K562 (cell line): ENCODE measurements at regions not wholly inside any gene's neighbourhood (a gene's known extent, or its start where the extent isn't known, plus 50 kb on each side); places are given as distances from the start of the nearest gene placed in this dataset.

ENCODE experiments used
- ATAC-seq: fragments of 200-7000 bp; cut with Tn5 transposase; 3 replicates; pipeline ENCODE4 v1.9.1; 2020; ENCODE audit warnings: moderate library complexity
- BruUV-seq: library from RNA; stranded (reverse); fragments of 400-500 nt; replicated peaks from 2 replicates; lab custom pipeline; 2021; lab: Mats Ljungman, UMichigan
- CTCF ChIA-PET: fragments of 300-600 bp; formaldehyde crosslinking; extraction: SDS; loops from one replicate; lab custom pipeline; 2021; ENCODE audit warnings: low intra/inter-chr PET ratio; lab: Yijun Ruan, JAX
- POLR2A ChIA-PET: fragments of 300-600, 350-650 bp; sonication (Branson Sonifier 250); formaldehyde crosslinking; extraction: SDS; loops from one replicate; lab custom pipeline; 2021; ENCODE audit warnings: antibody characterized with exemption, inconsistent platforms; lab: Yijun Ruan, JAX
- DNase-seq, 4 experiments: peaks; one replicate each; pipeline versions ENCODE4 v3.0.0 to v3.0.0-alpha.2; 2011 to 2018; ENCODE audit warnings: low spot score in 3 of 4, mixed read lengths in 3 of 4; ENCODE audit errors: extremely low read depth in 1 of 4
- FAIRE-seq: peaks from 2 replicates; lab custom pipeline; 2011; peaks lifted over from hg19 to GRCh38; lab: Jason Lieb, UNC
- H2AFZ ChIP-seq: 2 replicates; pipeline ENCODE4 v1.6.0; 2011; ENCODE audit warnings: low read depth, low read length, control low read depth, inconsistent platforms
- H3K27ac ChIP-seq: fragments of 200-600 bp; 3 replicates; pipeline ENCODE4 v1.8.0; 2011; ENCODE audit warnings: low read depth, mild to moderate bottlenecking, control low read depth, inconsistent platforms, low read length, moderate library complexity, mixed read lengths; ENCODE audit errors: extremely low read depth
- H3K27me3 ChIP-seq, 2 experiments: fragments of 300-600 bp in 1 of 2; 2 replicates in 1 of 2; 3 replicates in 1 of 2; pipeline versions ENCODE4 v1.6.0 to v1.8.0; 2011; ENCODE audit warnings: inconsistent platforms in 2 of 2, low read length in 2 of 2, mild to moderate bottlenecking in 1 of 2, mixed read lengths in 1 of 2, moderate library complexity in 1 of 2; ENCODE audit not compliant: control insufficient read depth in 2 of 2, insufficient read depth in 2 of 2
- H3K36me3 ChIP-seq: fragments of 300-600 bp; 3 replicates; pipeline ENCODE4 v1.8.0; 2011; ENCODE audit warnings: mild to moderate bottlenecking, low read length, inconsistent platforms; ENCODE audit not compliant: control insufficient read depth, insufficient read depth
- H3K4me1 ChIP-seq, 2 experiments: fragments of 200-600 bp in 1 of 2; replicated peaks in 1 of 2; 2 replicates in 1 of 2; 3 replicates in 1 of 2; pipeline versions ENCODE4 v1.5.1 to v1.8.0; 2011; ENCODE audit warnings: inconsistent platforms in 2 of 2, low read length in 2 of 2, mild to moderate bottlenecking in 1 of 2, mixed read lengths in 1 of 2, moderate library complexity in 1 of 2; ENCODE audit not compliant: control insufficient read depth in 2 of 2, insufficient read depth in 2 of 2
- H3K4me2 ChIP-seq: 2 replicates; pipeline ENCODE4 v1.6.1; 2011; ENCODE audit warnings: low read length, control low read depth, inconsistent platforms, mixed read lengths; ENCODE audit not compliant: insufficient read depth
- H3K4me3 ChIP-seq: fragments of 200-600 bp; sonication (generic), shearing (Covaris generic); 2 replicates; pipeline ENCODE4 v1.5.1; 2016; ENCODE audit warnings: control low read depth, inconsistent platforms
- H3K79me2 ChIP-seq: fragments of 200-600 bp; 3 replicates; pipeline ENCODE4 v1.8.0; 2011; ENCODE audit warnings: low read length, inconsistent platforms; ENCODE audit not compliant: control insufficient read depth, insufficient read depth
- H3K9ac ChIP-seq, 2 experiments: 2 replicates each; pipeline versions ENCODE4 v1.6.0 to v1.6.1; 2011; ENCODE audit warnings: low read depth in 2 of 2, low read length in 2 of 2, control low read depth in 1 of 2, inconsistent platforms in 1 of 2, mild to moderate bottlenecking in 1 of 2, mixed read lengths in 1 of 2; ENCODE audit not compliant: insufficient read depth in 1 of 2
- H3K9me1 ChIP-seq: one replicate; pipeline ENCODE4 v1.6.0; 2011; ENCODE audit warnings: inconsistent platforms, mild to moderate bottlenecking, low read length, moderate library complexity; ENCODE audit not compliant: control insufficient read depth, insufficient read depth
- H3K9me3 ChIP-seq: replicated peaks from 2 replicates; pipeline ENCODE4 v1.5.1; 2011; ENCODE audit warnings: low read depth, low read length, inconsistent platforms; ENCODE audit not compliant: control insufficient read depth, insufficient read depth
- H4K20me1 ChIP-seq: replicated peaks from 2 replicates; pipeline ENCODE4 v1.6.1; 2011; ENCODE audit warnings: low read length, inconsistent platforms, mixed read lengths; ENCODE audit not compliant: control insufficient read depth, insufficient read depth
- ATF1 ChIP-seq, 2 experiments: fragments of 450-650 bp in 1 of 2; IDR thresholded peaks; 2 replicates each; pipeline ENCODE4 v1.6.1; 2016; ENCODE audit warnings: missing compliant biosample characterization in 1 of 2, missing genetic modification characterization in 1 of 2
- CBFA2T3 ChIP-seq: fragments of 450-650 bp; IDR thresholded peaks from 2 replicates; pipeline ENCODE4 v1.6.1; 2017
- CBX8 ChIP-seq: fragments of 200-600 bp; sonication (generic); IDR thresholded peaks from 2 replicates; pipeline ENCODE4 v1.6.1; 2012; ENCODE audit warnings: borderline replicate concordance, mixed run types, low read depth, mild to moderate bottlenecking, moderate library complexity, mixed read lengths, low read length, control low read depth, inconsistent platforms; ENCODE audit not compliant: poor library complexity, severe bottlenecking; ENCODE audit errors: extremely low read depth
- CREM ChIP-seq: IDR thresholded peaks from 2 replicates; pipeline ENCODE4 v1.6.1; 2014; ENCODE audit warnings: antibody characterized with exemption, low read depth
- FOXJ3 ChIP-seq: sonication (generic); formaldehyde crosslinking; IDR thresholded peaks from 2 replicates; pipeline ENCODE4 v1.4.0; 2020; ENCODE audit warnings: mild to moderate bottlenecking, missing genetic modification reagents
- KLF13 ChIP-seq: fragments of 450-650 bp; IDR thresholded peaks from 2 replicates; pipeline ENCODE4 v1.6.1; 2016; ENCODE audit warnings: missing genetic modification characterization, low read depth, mild to moderate bottlenecking, missing compliant biosample characterization, moderate library complexity, borderline replicate concordance
- NUFIP1 ChIP-seq: fragments of 450-650 bp; IDR thresholded peaks from 2 replicates; pipeline ENCODE4 v1.6.1; 2018; ENCODE audit not compliant: partially characterized antibody
- OTX1 ChIP-seq: fragments of 450-650 bp; formaldehyde crosslinking; IDR thresholded peaks from 2 replicates; pipeline ENCODE4 v1.4.0; 2022; ENCODE audit warnings: mild to moderate bottlenecking
- PHB2 ChIP-seq: fragments of 450-650 bp; IDR thresholded peaks from 2 replicates; pipeline ENCODE4 v1.6.1; 2017; ENCODE audit warnings: low read depth
- RERE ChIP-seq: sonication (generic); formaldehyde crosslinking; IDR thresholded peaks from 2 replicates; pipeline ENCODE4 v1.8.0; 2023; ENCODE audit warnings: missing genetic modification reagents, mild to moderate bottlenecking, borderline replicate concordance
- SMC3 ChIP-seq: conservative IDR thresholded peaks from 2 replicates; pipeline ENCODE4 v1.6.1; 2011; ENCODE audit warnings: low read depth, low read length, improper control_type of control experiment; ENCODE audit not compliant: insufficient read depth
- XRCC5 ChIP-seq: fragments of 200-400 bp; formaldehyde crosslinking; IDR thresholded peaks from 2 replicates; pipeline ENCODE4 v1.6.1; 2017; ENCODE audit warnings: low read depth, mild to moderate bottlenecking, low read length
- ZBTB5 ChIP-seq: fragments of 450-650 bp; IDR thresholded peaks from 2 replicates; pipeline ENCODE4 v1.6.1; 2017; ENCODE audit warnings: antibody characterized with exemption
- ZBTB8A ChIP-seq: fragments of 450-650 bp; IDR thresholded peaks from 2 replicates; pipeline ENCODE4 v1.6.1; 2018; ENCODE audit warnings: mild to moderate bottlenecking, moderate library complexity; ENCODE audit not compliant: partially characterized antibody
- in situ Hi-C: fragments of 300-500 bp; cut with MboI; formaldehyde crosslinking; loops from 4 replicates; pipeline ENCODE4 v1.15.0; 2018; ENCODE audit warnings: inconsistent platforms, mixed read lengths
- intact Hi-C: fragments of 100-400 bp; cut with micrococcal nuclease; formaldehyde crosslinking; loops from 2 replicates; pipeline ENCODE4 v1.14.2; 2022
- TF ChIP-seq, protein P1 (sequence below): fragments of 250-450 bp; sonication (Bioruptor Pico); IDR thresholded peaks from 2 replicates; pipeline ENCODE4 v1.4.0; 2020; ENCODE audit warnings: mild to moderate bottlenecking, moderate library complexity

DNA sequence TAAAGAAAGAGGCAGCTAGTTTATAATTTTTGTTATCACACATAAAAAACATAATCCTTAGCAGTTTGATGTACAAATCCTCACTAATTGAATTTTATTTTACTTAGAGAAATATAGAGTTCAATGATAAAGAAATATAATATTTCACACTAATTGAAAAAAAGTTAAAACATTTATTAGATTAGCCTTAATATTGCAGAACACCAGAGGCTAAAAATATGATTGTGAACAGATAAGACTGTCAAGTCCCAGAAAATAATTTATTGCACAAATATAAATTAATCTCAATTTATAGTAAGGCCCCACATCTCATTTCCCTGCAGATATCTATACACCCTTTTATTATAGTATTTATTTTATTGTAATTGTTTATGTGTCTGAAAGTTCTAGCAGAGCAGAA, 690.8 kb upstream of the PHF14 start:
- no peak overlapping the region for H2AFZ ChIP-seq
- H3K36me3 ChIP-seq: no peaks in the 10 kb centered on the region
- DNase-seq: no peak
- no peaks in the 10 kb centered on the region for H3K79me2 ChIP-seq
- H3K4me3 ChIP-seq: no peak overlapping the region
- ChIA-PET CTCF (no interaction called here), POLR2A (no interaction called here)
- no peaks in the 10 kb centered on the region for H3K9me1 ChIP-seq
- H3K4me2 ChIP-seq: no peak overlapping the region
- BruUV-seq: no TSS peak
- no peaks in the 10 kb centered on the region for H3K9me3 ChIP-seq
- no peak overlapping the region for H3K9ac ChIP-seq
- H4K20me1 ChIP-seq: no peaks in the 10 kb centered on the region
- TF ChIP-seq CBFA2T3 (no peak), RERE (no peak), OTX1 (CRISPR knock-in tag) (no peak), CBX8 (no peak), ZBTB8A (no peak), KLF13 (tag) (no peak), SMC3 (no peak), ATF1 (CRISPR knock-in tag; IDR thresholded peaks at IDR 0.05) (no peak), ATF1 (tag; IDR thresholded peaks at IDR 0.05) (no peak), PHB2 (no peak), CREM (no peak), XRCC5 (no peak), ZBTB5 (no peak), FOXJ3 (CRISPR knock-in tag) (no peak), NUFIP1 (no peak)
- TF ChIP-seq, protein P1, sequence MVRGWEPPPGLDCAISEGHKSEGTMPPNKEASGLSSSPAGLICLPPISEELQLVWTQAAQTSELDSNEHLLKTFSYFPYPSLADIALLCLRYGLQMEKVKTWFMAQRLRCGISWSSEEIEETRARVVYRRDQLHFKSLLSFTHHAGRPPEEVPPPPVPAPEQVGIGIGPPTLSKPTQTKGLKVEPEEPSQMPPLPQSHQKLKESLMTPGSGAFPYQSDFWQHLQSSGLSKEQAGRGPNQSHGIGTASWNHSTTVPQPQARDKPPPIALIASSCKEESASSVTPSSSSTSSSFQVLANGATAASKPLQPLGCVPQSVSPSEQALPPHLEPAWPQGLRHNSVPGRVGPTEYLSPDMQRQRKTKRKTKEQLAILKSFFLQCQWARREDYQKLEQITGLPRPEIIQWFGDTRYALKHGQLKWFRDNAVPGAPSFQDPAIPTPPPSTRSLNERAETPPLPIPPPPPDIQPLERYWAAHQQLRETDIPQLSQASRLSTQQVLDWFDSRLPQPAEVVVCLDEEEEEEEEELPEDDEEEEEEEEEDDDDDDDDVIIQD (CRISPR knock-in tag): no peak
- no peaks in the 10 kb centered on the region for H3K4me1 ChIP-seq
- intact Hi-C loops: no loop called here
- FAIRE-seq: no peak
- no peak overlapping the region for H3K27ac ChIP-seq
- H3K27me3 ChIP-seq: no peaks in the 10 kb centered on the region
- ATAC-seq: no peak
- in situ Hi-C loops: no loop called here
